ENCODE measurements at regions not wholly inside any gene's neighbourhood (a gene's known extent, or its start where the extent isn't known, plus 50 kb on each side); places are given as distances from the start of the nearest gene placed in this dataset.
A peak's percentile ranks its signal among the peaks of the same experiment; 100 is the strongest.

GRCh38 chr3:20396335-20396734 lies 210.3 kb upstream of the SGO1 start:
- Histone ChIP-seq H3K9me3 (ENCODE audit: control insufficient read depth in 2 of 3, insufficient read depth in 1 of 3, low read length in 3 of 3) (peaks cover 0 to 2% (median 0%) of the 10 kb centered on the region in 3 donors), H3K36me3 (ENCODE audit: control insufficient read depth in 2 of 3, insufficient read depth in 3 of 3, low read length in 3 of 3) (no peaks in the 10 kb centered on the region), H3K4me1 (ENCODE audit: control insufficient read depth in 2 of 3, insufficient read depth in 2 of 3, low read depth in 1 of 3, low read length in 3 of 3) (no peaks in the 10 kb centered on the region), H3K4me3 (ENCODE audit: low read length in 3 of 3) (no peak overlapping the region), H3K27ac (ENCODE audit: low read depth in 2 of 2, low read length in 2 of 2) (no peak overlapping the region), H3K9ac (ENCODE audit: low read length in 3 of 3) (no peak overlapping the region), H3K27me3 (ENCODE audit: control insufficient read depth, insufficient read depth, low read length) (no peaks in the 10 kb centered on the region)
- no peak for TF ChIP-seq CTCF (IDR thresholded peaks at IDR 0.05; ENCODE audit: borderline replicate concordance, extremely low read depth, insufficient read depth)
- FAIRE-seq, result no peak
- intact Hi-C loops (cut with DNase I), result no loop called here
- DNase-seq, result no peak

- Histone ChIP-seq H3K36me3 (ENCODE audit: control insufficient read depth in 2 of 3, insufficient read depth in 3 of 3, low read length in 3 of 3) (no peaks in the 10 kb centered on the region), H3K4me3 (ENCODE audit: low read length in 3 of 3) (no peak overlapping the region), H3K27ac (ENCODE audit: low read depth in 2 of 2, low read length in 2 of 2) (no peak overlapping the region), H3K27me3 (ENCODE audit: control insufficient read depth, insufficient read depth, low read length) (no peaks in the 10 kb centered on the region), H3K9ac (ENCODE audit: low read length in 3 of 3) (no peak overlapping the region), H3K9me3 (ENCODE audit: control insufficient read depth in 2 of 3, insufficient read depth in 1 of 3, low read length in 3 of 3) (peaks cover 0 to 2% (median 0%) of the 10 kb centered on the region in 3 donors), H3K4me1 (ENCODE audit: control insufficient read depth in 2 of 3, insufficient read depth in 2 of 3, low read depth in 1 of 3, low read length in 3 of 3) (no peaks in the 10 kb centered on the region)
- no peak for DNase-seq
- no peak for FAIRE-seq
- intact Hi-C loops (cut with DNase I), result no loop called here
- TF ChIP-seq CTCF (IDR thresholded peaks at IDR 0.05; ENCODE audit: borderline replicate concordance, extremely low read depth, insufficient read depth), result no peak
Measured at GRCh38 chr3:20395692-20396091, 209.7 kb upstream of the SGO1 start.

- no peak overlapping the region for H3K27ac ChIP-seq (ENCODE audit: low read depth in 2 of 2, low read length in 2 of 2)
- no peaks in the 10 kb centered on the region for H3K36me3 ChIP-seq (ENCODE audit: control insufficient read depth in 2 of 3, insufficient read depth in 3 of 3, low read length in 3 of 3)
- H3K4me3 ChIP-seq (ENCODE audit: low read length in 3 of 3), result no peak overlapping the region
- TF ChIP-seq CTCF (IDR thresholded peaks at IDR 0.05; ENCODE audit: borderline replicate concordance, extremely low read depth, insufficient read depth), result no peak
- peak in 1 of 5 donors; percentile 58 for DNase-seq
- H3K9ac ChIP-seq (ENCODE audit: low read length in 3 of 3), result no peak overlapping the region
- H3K4me1 ChIP-seq (ENCODE audit: control insufficient read depth in 2 of 3, insufficient read depth in 2 of 3, low read depth in 1 of 3, low read length in 3 of 3), result no peaks in the 10 kb centered on the region
- no peaks in the 10 kb centered on the region for H3K27me3 ChIP-seq (ENCODE audit: control insufficient read depth, insufficient read depth, low read length)
- intact Hi-C loops (cut with DNase I), result no loop called here
- FAIRE-seq, result no peak
- peaks cover 0 to 2% (median 0%) of the 10 kb centered on the region in 3 donors for H3K9me3 ChIP-seq (ENCODE audit: control insufficient read depth in 2 of 3, insufficient read depth in 1 of 3, low read length in 3 of 3)
Measured at GRCh38 chr3:20394243-20394642, 208.2 kb upstream of the SGO1 start.

GRCh38 chr3:20391644-20392043 lies 205.6 kb upstream of the SGO1 start:
- Histone ChIP-seq H3K9ac (ENCODE audit: low read length in 3 of 3) (no peak overlapping the region), H3K9me3 (ENCODE audit: control insufficient read depth in 2 of 3, insufficient read depth in 1 of 3, low read length in 3 of 3) (peaks cover 0 to 2% (median 0%) of the 10 kb centered on the region in 3 donors), H3K4me1 (ENCODE audit: control insufficient read depth in 2 of 3, insufficient read depth in 2 of 3, low read depth in 1 of 3, low read length in 3 of 3) (no peaks in the 10 kb centered on the region), H3K4me3 (ENCODE audit: low read length in 3 of 3) (no peak overlapping the region), H3K36me3 (ENCODE audit: control insufficient read depth in 2 of 3, insufficient read depth in 3 of 3, low read length in 3 of 3) (no peaks in the 10 kb centered on the region), H3K27me3 (ENCODE audit: control insufficient read depth, insufficient read depth, low read length) (no peaks in the 10 kb centered on the region), H3K27ac (ENCODE audit: low read depth in 2 of 2, low read length in 2 of 2) (no peak overlapping the region)
- TF ChIP-seq CTCF (IDR thresholded peaks at IDR 0.05; ENCODE audit: borderline replicate concordance, extremely low read depth, insufficient read depth), result no peak
- FAIRE-seq, result no peak
- no peak for DNase-seq
- intact Hi-C loops (cut with DNase I), result no loop called here
